ENCODE measurements at regions not wholly inside any gene's neighbourhood (a gene's known extent, or its start where the extent isn't known, plus 50 kb on each side); places are given as distances from the start of the nearest gene placed in this dataset.
"Not testable (repeated sequence)": the region's sequence is repeated elsewhere in the genome, so short reads cannot be mapped to it uniquely, and the experiment has no call there.

DNA sequence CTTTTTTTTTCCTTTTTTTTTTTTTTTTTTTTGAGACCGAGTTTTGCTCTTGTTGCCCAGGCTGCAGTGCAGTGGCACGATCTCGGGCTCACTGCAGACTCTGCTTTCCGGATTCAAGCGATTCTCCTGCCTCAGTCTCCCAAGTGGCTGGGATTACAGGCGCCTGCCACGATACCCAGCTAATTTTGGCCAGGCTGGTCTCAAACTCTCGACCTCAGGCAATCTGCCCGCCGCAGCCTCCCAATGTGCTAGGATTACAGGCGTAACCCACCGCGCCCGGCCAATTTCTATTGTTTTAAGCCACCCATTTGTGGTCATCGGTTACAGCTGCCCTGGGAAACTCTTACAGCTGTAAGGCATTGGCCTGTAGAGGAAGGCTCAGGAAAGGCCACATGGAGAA is 617.7 kb downstream of the GABRG2 start:
- intact Hi-C loops (cut with DNase I): no loop called here
- Histone ChIP-seq H3K9me3 (no peaks in the 10 kb centered on the region), H3K27ac (no peak overlapping the region), H3K4me3 (no peak overlapping the region), H3K36me3 (no peaks in the 10 kb centered on the region), H3K4me1 (ENCODE audit: insufficient read depth) (no peaks in the 10 kb centered on the region), H3K27me3 (no peaks in the 10 kb centered on the region)
- no peak for DNase-seq
- WGBS, 3 donors: 94 to 96% (median 95%) methylated on average over 15 of the region's 15 CpGs
- TF ChIP-seq POLR2A (IDR thresholded peaks at IDR 0.05) (no peak), EP300 (IDR thresholded peaks at IDR 0.05) (no peak)
- TF ChIP-seq, protein P1, sequence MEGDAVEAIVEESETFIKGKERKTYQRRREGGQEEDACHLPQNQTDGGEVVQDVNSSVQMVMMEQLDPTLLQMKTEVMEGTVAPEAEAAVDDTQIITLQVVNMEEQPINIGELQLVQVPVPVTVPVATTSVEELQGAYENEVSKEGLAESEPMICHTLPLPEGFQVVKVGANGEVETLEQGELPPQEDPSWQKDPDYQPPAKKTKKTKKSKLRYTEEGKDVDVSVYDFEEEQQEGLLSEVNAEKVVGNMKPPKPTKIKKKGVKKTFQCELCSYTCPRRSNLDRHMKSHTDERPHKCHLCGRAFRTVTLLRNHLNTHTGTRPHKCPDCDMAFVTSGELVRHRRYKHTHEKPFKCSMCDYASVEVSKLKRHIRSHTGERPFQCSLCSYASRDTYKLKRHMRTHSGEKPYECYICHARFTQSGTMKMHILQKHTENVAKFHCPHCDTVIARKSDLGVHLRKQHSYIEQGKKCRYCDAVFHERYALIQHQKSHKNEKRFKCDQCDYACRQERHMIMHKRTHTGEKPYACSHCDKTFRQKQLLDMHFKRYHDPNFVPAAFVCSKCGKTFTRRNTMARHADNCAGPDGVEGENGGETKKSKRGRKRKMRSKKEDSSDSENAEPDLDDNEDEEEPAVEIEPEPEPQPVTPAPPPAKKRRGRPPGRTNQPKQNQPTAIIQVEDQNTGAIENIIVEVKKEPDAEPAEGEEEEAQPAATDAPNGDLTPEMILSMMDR (IDR thresholded peaks at IDR 0.05): no peak

DNA sequence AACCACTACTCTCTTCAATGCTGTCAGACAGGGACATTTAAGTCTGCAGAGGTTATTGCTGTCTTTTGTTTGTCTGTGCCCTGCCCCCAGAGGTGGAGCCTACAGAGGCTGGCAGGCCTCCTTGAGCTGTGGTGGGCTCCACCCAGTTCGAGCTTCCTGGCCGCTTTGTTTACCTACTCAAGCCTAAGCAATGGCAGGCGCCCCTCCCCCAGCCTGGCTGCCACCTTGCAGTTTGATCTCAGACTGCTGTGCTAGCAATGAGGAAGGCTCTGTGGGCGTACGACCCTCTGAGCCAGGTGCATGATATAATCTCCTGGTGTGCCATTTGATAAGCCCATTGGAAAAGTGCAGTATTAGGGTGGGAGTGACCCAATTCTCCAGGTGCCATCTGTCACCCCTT is 628.7 kb downstream of the GABRG2 start:
- WGBS, 3 donors: 74 to 84% (median 81%) methylated on average over 5 of the region's 5 CpGs
- DNase-seq; intact Hi-C loops (cut with DNase I): not testable (repeated sequence)

DNA sequence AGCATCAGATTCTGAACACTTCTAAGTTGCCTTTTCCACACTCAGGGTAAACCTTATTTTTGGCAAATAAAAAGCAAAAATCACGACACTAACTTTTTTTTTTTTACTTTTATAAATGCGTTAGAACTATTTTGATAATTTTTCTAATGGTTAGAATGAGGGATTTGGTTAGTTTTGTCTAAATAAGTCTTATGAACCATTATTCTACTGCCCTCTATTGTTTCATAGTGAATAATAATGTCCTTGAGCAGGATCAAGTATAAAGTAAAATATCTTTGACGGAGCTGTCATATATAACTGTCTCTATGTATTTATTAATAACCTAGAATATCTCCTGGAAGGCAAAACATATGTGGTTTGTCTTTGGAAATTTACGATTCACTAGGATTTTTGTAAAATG is 631.8 kb downstream of the GABRG2 start:
- TF ChIP-seq EP300 (IDR thresholded peaks at IDR 0.05) (no peak), POLR2A (IDR thresholded peaks at IDR 0.05) (no peak)
- TF ChIP-seq, protein P1 (IDR thresholded peaks at IDR 0.05): no peak
- no peaks in the 10 kb centered on the region for H3K36me3 ChIP-seq
- no peak for DNase-seq
- 46 to 60% (median 49%) methylated on average over 4 of the region's 4 CpGs for WGBS, 3 donors
- intact Hi-C loops (cut with DNase I): no loop called here
- no peaks in the 10 kb centered on the region for H3K4me1 ChIP-seq (ENCODE audit: insufficient read depth)
- no peaks in the 10 kb centered on the region for H3K27me3 ChIP-seq
- H3K9me3 ChIP-seq: no peaks in the 10 kb centered on the region
- H3K4me3 ChIP-seq: no peak overlapping the region
- no peak overlapping the region for H3K27ac ChIP-seq

More for the DNA sequence above, 628.7 kb downstream of the GABRG2 start:
- H3K4me3 ChIP-seq; H3K36me3 ChIP-seq; H3K4me1 ChIP-seq (ENCODE audit: insufficient read depth); H3K27ac ChIP-seq; H3K27me3 ChIP-seq; H3K9me3 ChIP-seq: not testable (repeated sequence)

DNA sequence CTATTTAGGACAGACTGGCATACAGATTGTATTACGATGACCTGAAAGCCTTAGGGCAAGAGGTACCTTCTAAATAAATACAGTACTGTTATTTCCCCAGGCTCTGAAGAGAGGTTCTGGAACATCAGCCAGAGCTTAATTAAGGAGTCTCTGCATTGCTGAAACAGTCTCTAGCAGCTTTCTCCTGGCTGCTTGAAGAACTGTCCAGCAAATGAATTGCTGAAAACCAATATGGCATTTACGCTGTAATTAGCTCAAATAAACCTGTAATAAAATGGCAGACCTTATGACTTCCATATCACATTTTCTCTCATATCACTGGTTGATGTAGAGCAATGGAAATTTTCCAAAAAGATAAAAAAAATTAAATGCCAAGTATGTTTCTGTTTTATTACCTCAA is 636.3 kb downstream of the GABRG2 start:
- no peak for TF ChIP-seq POLR2A (IDR thresholded peaks at IDR 0.05)
- TF ChIP-seq, protein P1 (IDR thresholded peaks at IDR 0.05): no peak
- TF ChIP-seq EP300 (IDR thresholded peaks at IDR 0.05): no peak
- H3K36me3 ChIP-seq: no peaks in the 10 kb centered on the region
- intact Hi-C loops (cut with DNase I): no loop called here

DNA sequence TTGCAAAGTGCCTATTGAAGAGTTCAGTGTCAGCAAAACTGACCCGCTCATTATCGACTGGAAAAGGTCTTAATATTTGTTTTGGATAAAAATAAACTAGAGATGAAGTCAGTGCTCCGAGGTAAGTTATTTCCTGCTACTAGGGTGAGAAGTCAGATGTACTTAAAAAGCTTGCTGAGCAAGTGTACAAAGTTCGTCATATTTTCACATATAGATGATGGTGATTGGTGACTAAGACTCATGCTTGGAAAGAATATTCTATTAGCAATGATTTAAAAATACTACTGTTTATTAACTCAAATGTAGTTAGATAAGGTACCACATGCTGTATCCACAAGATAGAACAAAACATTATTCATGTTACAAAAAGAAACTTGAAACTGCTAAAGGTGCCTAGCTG is 643.7 kb downstream of the GABRG2 start:
- 77 to 88% (median 78%) methylated on average over 4 of the region's 4 CpGs for WGBS, 3 donors
- DNase-seq: no peak
- no peaks in the 10 kb centered on the region for H3K9me3 ChIP-seq
- no peak overlapping the region for H3K27ac ChIP-seq
- no peaks in the 10 kb centered on the region for H3K4me1 ChIP-seq (ENCODE audit: insufficient read depth)
- TF ChIP-seq EP300 (IDR thresholded peaks at IDR 0.05) (no peak), POLR2A (IDR thresholded peaks at IDR 0.05) (no peak)
- TF ChIP-seq, protein P1 (IDR thresholded peaks at IDR 0.05): no peak
- no peaks in the 10 kb centered on the region for H3K36me3 ChIP-seq
- no peaks in the 10 kb centered on the region for H3K27me3 ChIP-seq
- H3K4me3 ChIP-seq: no peak overlapping the region
- intact Hi-C loops (cut with DNase I): no loop called here

More for the DNA sequence above, 636.3 kb downstream of the GABRG2 start:
- Histone ChIP-seq H3K27ac (no peak overlapping the region), H3K9me3 (no peaks in the 10 kb centered on the region), H3K27me3 (no peaks in the 10 kb centered on the region), H3K4me1 (ENCODE audit: insufficient read depth) (no peaks in the 10 kb centered on the region), H3K4me3 (no peak overlapping the region)
- no peak for DNase-seq
- 38 to 53% (median 40%) methylated on average over 2 of the region's 2 CpGs for WGBS, 3 donors

Measured in ovary (tissue), 7 donors.